C4-2B (cell line): ENCODE measurements at regions not wholly inside any gene's neighbourhood (a gene's known extent, or its start where the extent isn't known, plus 50 kb on each side); places are given as distances from the start of the nearest gene placed in this dataset.
"Not testable (repeated sequence)": the region's sequence is repeated elsewhere in the genome, so short reads cannot be mapped to it uniquely, and the experiment has no call there.

Source experiments
- H3K27ac ChIP-seq: fragments of 450-650 bp; 2 replicates; pipeline ENCODE4 v1.5.1; 2017
- ZFX ChIP-seq: fragments of 450-650 bp; IDR thresholded peaks from 2 replicates; pipeline ENCODE4 v1.6.1; 2017
- TF ChIP-seq, protein P1 (sequence below): fragments of 450-650 bp; conservative IDR thresholded peaks from 2 replicates; pipeline ENCODE4 v1.5.1; 2017; ENCODE audit warnings: mild to moderate bottlenecking

DNA sequence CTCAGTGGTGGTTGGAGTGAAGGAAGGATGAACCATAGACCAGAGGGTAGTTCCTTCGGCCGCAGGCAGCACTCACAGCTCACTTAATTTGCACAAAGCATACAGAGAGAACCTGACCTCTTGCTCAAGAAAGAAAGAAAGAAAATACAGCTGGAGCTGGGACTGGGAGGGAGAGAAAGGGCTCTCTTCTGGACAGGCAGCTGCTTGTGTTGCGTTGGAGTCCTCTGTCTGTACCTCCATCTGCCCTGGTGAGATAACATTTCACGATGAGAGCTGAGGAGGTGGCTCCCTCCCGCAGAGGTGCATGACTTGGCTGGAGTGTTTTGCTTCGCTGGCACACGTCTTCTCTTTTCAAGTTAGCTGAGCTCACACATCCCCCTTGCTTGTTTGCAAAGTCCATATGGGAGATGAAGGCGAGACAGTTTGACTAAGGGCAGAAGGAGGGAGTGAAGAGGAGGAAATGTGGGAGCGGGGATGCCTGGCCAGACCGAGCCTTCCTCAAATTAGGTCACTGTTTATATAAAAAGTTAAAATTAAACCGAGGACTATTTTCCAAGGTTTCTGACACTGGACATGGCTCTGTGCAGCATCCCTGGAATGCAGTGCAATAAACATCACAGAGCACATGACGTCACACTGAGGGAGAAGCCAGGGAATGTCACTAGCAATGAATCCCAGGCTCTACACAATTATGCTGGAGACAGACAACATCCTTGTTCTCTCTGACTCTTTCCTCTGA, 359.4 kb downstream of the CD83 start:
- no peak overlapping the region for H3K27ac ChIP-seq

GRCh38 chr6:14477559-14477958, 360.0 kb downstream of the CD83 start:
- no peak for TF ChIP-seq ZFX
- TF ChIP-seq, protein P1, sequence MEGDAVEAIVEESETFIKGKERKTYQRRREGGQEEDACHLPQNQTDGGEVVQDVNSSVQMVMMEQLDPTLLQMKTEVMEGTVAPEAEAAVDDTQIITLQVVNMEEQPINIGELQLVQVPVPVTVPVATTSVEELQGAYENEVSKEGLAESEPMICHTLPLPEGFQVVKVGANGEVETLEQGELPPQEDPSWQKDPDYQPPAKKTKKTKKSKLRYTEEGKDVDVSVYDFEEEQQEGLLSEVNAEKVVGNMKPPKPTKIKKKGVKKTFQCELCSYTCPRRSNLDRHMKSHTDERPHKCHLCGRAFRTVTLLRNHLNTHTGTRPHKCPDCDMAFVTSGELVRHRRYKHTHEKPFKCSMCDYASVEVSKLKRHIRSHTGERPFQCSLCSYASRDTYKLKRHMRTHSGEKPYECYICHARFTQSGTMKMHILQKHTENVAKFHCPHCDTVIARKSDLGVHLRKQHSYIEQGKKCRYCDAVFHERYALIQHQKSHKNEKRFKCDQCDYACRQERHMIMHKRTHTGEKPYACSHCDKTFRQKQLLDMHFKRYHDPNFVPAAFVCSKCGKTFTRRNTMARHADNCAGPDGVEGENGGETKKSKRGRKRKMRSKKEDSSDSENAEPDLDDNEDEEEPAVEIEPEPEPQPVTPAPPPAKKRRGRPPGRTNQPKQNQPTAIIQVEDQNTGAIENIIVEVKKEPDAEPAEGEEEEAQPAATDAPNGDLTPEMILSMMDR, result no peak
- H3K27ac ChIP-seq, result no peak overlapping the region

More for the DNA sequence above, 359.4 kb downstream of the CD83 start:
- no peak for TF ChIP-seq ZFX
- TF ChIP-seq, protein P1, result no peak

GRCh38 chr6:14478381-14479225, 361.0 kb downstream of the CD83 start:
- no peak for TF ChIP-seq ZFX
- TF ChIP-seq, protein P1, result no peak
- H3K27ac ChIP-seq, result no peak overlapping the region

DNA sequence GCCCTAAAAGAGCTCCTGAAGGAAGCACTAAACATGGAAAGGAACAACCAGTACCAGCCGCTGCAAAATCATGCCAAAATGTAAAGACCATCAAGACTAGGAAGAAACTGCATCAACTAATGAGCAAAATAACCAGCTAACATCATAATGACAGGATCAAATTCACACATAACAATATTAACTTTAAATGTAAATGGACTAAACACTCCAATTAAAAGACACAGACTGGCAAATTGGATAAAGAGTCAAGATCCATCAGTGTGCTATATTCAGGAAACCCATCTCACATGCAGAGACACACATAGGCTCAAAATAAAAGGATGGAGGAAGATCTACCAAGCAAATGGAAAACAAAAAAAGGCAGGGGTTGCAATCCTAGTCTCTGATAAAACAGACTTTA, 364.4 kb downstream of the CD83 start:
- H3K27ac ChIP-seq, result not testable (repeated sequence)

- no peak overlapping the region for H3K27ac ChIP-seq
- TF ChIP-seq, protein P1, result no peak
- TF ChIP-seq ZFX, result no peak
These were observed 370.1 kb downstream of the CD83 start for GRCh38 chr6:14487625-14488024.

DNA sequence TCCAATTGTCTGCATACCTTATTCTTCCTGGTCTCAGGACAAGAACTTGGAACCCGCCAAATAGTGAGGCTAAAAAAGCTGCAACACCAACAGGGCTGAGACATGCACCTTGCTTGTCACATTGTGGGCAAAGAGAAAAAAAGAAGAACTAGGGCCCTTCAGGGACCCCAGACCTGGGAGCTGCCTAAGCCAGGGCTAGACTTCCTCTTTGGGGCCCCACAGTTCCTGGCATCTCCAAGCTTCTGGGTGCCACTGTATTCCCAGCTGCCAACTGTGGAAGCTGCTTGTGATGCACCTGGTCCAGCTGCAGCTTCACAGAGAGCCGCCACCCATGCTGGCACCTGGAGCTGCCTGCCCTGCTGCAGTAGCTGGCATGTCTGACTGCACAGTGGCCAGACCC, 370.6 kb downstream of the CD83 start:
- TF ChIP-seq ZFX, result no peak
- TF ChIP-seq, protein P1, result no peak
- no peak overlapping the region for H3K27ac ChIP-seq

- no peak overlapping the region for H3K27ac ChIP-seq
- TF ChIP-seq, protein P1, result no peak
- TF ChIP-seq ZFX, result no peak
These were observed 371.9 kb downstream of the CD83 start for GRCh38 chr6:14489445-14489844.
